CD4-positive, alpha-beta T cell treated with Interleukin-6 for 4 hours (primary cell): ENCODE measurements at regions not wholly inside any gene's neighbourhood (a gene's known extent, or its start where the extent isn't known, plus 50 kb on each side); places are given as distances from the start of the nearest gene placed in this dataset.

Experiments used
- DNase-seq: peaks from one replicate; pipeline ENCODE4 v3.0.0-alpha.2; 2020; ENCODE audit warnings: mixed read lengths

- no peak for DNase-seq
These were observed 50.2 kb upstream of the CCND2 start for GRCh38 chr12:4223273-4223845.

GRCh38 chr12:4221258-4221620 is 52.3 kb upstream of the CCND2 start:
- no peak for DNase-seq

GRCh38 chr12:4220536-4221257 is 52.9 kb upstream of the CCND2 start:
- DNase-seq, result no peak

- DNase-seq, result no peak
These were observed 56.5 kb upstream of the CCND2 start for GRCh38 chr12:4217091-4217490.

- DNase-seq, result no peak
These were observed 57.2 kb upstream of the CCND2 start for GRCh38 chr12:4216187-4216927.

GRCh38 chr12:4215229-4216186 is 58.1 kb upstream of the CCND2 start:
- peak; percentile 40 for DNase-seq

GRCh38 chr12:4214877-4215228 is 58.7 kb upstream of the CCND2 start:
- DNase-seq, result no peak

- DNase-seq, result no peak
These were observed 60.1 kb upstream of the CCND2 start for GRCh38 chr12:4213471-4213870.

GRCh38 chr12:4212845-4213244 is 60.7 kb upstream of the CCND2 start:
- no peak for DNase-seq

- DNase-seq, result no peak
These were observed 62.2 kb upstream of the CCND2 start for GRCh38 chr12:4211372-4211771.

GRCh38 chr12:4210183-4210582 is 63.4 kb upstream of the CCND2 start:
- no peak for DNase-seq

GRCh38 chr12:4206470-4206869 is 67.1 kb upstream of the CCND2 start:
- no peak for DNase-seq

GRCh38 chr12:4203772-4204376 is 69.7 kb upstream of the CCND2 start:
- DNase-seq, result no peak

GRCh38 chr12:4202918-4203317 is 70.6 kb upstream of the CCND2 start:
- no peak for DNase-seq

GRCh38 chr12:4202487-4202886 is 71.1 kb upstream of the CCND2 start:
- DNase-seq, result no peak

GRCh38 chr12:4201333-4202100 is 72.0 kb upstream of the CCND2 start:
- no peak for DNase-seq

- no peak for DNase-seq
These were observed 75.4 kb upstream of the CCND2 start for GRCh38 chr12:4197922-4198763.

GRCh38 chr12:4196805-4197420 is 76.6 kb upstream of the CCND2 start:
- DNase-seq, result no peak

GRCh38 chr12:4194668-4195067 is 78.9 kb upstream of the CCND2 start:
- DNase-seq, result no peak

- no peak for DNase-seq
These were observed 79.7 kb upstream of the CCND2 start for GRCh38 chr12:4193821-4194220.

GRCh38 chr12:4191642-4192041 is 81.9 kb upstream of the CCND2 start:
- no peak for DNase-seq
